ENCODE measurements at regions not wholly inside any gene's neighbourhood (a gene's known extent, or its start where the extent isn't known, plus 50 kb on each side); places are given as distances from the start of the nearest gene placed in this dataset.

DNA sequence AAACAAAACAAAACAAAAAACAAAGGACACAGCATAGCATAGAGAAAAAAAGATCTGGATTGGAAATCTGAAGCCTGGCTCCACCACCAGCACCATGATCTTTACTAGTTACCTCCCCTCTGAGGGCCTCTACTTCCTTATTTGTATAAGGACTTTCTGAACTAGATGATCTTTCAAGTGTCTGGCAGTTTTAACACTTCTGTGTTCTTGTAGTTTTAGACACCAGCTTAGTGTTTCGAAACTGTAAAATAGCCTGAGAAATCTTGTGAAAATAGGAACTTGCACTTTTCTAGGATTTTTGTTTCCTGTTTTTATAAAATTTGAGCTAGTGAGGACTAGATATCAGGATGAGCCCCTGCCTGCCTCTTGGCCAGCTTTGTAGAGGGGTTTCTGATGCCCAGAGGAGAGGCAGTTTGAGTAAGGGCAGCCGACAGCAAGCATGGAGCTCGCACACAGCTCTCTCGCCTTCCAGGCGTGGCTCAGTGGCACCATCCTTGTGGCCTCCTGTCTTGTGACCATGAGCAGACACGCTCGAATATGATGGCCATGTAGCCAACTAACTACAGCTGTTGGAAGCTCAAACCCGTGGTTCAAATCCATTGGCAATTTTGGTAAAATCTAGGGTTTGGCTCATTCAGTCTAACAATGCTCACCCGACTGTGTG, 319.0 kb downstream of the KCNRG start:
- H3K36me3 ChIP-seq (ENCODE audit: insufficient read depth, low read length) = no peaks in the 10 kb centered on the region
- no peaks in the 10 kb centered on the region for H3K9me3 ChIP-seq (ENCODE audit: control insufficient read depth, insufficient read depth, low read length)
- peaks cover under 1% of the 10 kb centered on the region; the same call in 1 of the 2 replicates for H3K4me1 ChIP-seq (ENCODE audit: insufficient read depth, low read length)
- no peak overlapping the region for H3K9ac ChIP-seq (ENCODE audit: low read depth, low read length)

DNA sequence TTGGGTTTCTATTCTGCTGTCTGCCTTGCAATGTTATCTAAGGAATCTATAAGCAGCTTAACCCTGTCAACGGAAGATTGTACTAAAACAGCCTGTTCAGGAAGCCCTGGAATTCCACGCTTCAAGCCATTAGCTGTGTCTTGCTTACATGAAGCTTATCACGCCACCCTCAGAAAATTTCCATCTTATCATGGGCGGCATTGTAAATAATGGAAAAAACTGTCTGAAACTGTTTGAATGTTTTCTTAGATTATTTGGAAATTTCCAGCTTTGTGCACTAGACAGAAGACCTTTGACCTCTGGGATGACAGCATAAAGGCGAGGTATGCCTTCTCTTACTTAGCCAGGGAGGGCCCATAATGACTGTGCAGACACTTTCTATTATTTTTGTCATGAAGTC, 319.7 kb downstream of the KCNRG start:
- Histone ChIP-seq H3K4me1 (ENCODE audit: insufficient read depth, low read length) (peaks cover 8% of the 10 kb centered on the region; the same call in 1 of the 2 replicates), H3K9me3 (ENCODE audit: control insufficient read depth, insufficient read depth, low read length) (no peaks in the 10 kb centered on the region), H3K9ac (ENCODE audit: low read depth, low read length) (no peak overlapping the region), H3K36me3 (ENCODE audit: insufficient read depth, low read length) (no peaks in the 10 kb centered on the region)

DNA sequence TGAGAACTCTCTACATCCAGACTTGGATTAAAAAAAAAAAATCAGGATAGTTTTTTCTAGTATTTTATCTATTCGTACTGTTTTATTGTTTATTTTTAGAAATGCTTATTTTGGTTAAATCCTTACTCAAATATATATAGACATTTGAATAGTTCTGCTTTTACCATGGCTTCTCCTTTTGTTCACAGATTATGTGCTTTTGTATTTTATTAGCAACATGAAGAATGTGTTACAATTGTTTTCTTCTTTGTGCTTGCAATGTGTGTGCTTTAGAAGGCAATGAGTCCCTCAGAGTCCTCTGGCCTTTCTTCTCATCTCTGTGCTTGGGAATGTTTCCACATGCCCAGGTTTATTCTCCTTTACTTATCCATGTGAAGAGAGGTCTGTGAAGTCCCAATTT, 324.0 kb downstream of the KCNRG start:
- H3K4me1 ChIP-seq (ENCODE audit: insufficient read depth, low read length) = peaks cover 11% of the 10 kb centered on the region; the same call in 1 of the 2 replicates
- no peak overlapping the region for H3K9ac ChIP-seq (ENCODE audit: low read depth, low read length)
- H3K36me3 ChIP-seq (ENCODE audit: insufficient read depth, low read length) = no peaks in the 10 kb centered on the region
- H3K9me3 ChIP-seq (ENCODE audit: control insufficient read depth, insufficient read depth, low read length) = no peaks in the 10 kb centered on the region

DNA sequence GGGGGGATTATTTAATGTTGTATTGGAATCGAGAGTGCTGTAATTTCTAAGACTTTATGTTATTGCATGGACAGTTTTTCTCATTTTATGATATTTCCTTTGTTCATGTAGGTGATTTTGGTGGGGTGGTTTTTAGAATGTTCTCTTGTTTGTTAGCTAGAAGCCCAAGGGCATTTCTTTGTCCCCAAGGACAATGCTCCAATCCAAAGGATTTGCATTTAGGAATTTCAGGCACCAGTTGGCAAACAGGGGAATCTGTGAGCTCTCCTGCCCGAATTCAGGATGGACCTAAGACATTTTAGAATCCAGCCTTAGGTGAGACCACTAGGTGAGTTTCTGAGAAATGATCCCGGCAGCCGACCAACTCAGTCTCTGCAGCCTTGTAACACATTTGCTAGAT, 324.9 kb downstream of the KCNRG start:
- no peaks in the 10 kb centered on the region for H3K9me3 ChIP-seq (ENCODE audit: control insufficient read depth, insufficient read depth, low read length)
- H3K9ac ChIP-seq (ENCODE audit: low read depth, low read length) = no peak overlapping the region
- peaks cover 11% of the 10 kb centered on the region; the same call in 1 of the 2 replicates for H3K4me1 ChIP-seq (ENCODE audit: insufficient read depth, low read length)
- no peaks in the 10 kb centered on the region for H3K36me3 ChIP-seq (ENCODE audit: insufficient read depth, low read length)

DNA sequence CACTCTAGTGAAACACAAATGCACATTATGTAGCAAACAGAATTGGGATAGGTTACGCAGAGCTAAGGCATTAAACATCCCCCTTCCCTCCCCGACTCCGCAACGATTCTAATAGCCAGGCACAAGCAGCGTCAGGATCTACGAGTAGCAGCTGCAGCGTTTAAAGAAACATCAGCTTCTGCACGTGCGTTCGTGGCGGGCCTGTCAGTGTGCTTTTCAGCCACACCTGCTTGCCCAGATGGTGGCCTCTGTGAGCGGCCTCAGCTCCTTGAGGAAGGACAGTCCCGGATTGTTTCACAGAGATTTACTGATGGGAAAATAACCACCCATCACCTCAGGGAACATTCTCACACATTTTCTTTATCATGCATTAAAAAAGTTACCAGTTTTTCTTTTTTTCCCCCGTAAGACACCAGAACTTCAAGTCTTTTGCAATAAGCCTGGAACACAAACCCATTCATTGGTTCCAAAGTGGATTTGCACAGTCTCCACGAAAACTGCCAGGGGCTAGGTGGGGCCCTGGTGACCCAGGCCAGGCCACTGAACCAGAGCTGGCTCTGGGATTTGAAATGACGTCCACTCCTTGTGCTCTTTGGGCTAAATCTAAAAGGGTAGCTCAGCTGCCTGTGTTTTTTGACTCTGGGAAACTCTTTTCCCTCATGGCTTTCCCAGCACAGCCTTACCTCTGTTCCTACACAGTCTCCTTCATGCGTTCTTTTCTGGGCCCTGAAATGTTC, 325.5 kb downstream of the KCNRG start:
- no peak overlapping the region for H3K9ac ChIP-seq (ENCODE audit: low read depth, low read length)
- peaks cover 11% of the 10 kb centered on the region; the same call in 1 of the 2 replicates for H3K4me1 ChIP-seq (ENCODE audit: insufficient read depth, low read length)
- H3K9me3 ChIP-seq (ENCODE audit: control insufficient read depth, insufficient read depth, low read length) = no peaks in the 10 kb centered on the region
- no peaks in the 10 kb centered on the region for H3K36me3 ChIP-seq (ENCODE audit: insufficient read depth, low read length)

DNA sequence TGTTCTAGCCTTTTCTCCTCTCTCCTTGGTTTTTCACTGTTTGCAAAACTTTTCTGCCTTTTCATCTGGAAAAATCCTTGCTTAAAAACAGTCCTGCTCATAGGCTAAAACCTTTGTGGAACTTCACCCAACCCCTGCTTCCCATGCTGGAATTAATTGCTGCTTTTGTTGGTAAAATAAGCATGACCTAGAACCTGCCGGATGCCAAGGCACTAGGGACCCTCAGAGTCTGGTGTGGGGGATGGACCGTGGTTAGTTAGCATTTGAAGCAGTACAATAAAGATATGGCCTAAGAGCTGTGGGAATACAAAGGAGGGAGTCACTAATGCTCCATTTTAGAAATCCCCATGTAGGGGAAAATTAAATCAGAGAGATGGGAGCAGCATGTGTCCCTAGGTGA, 326.3 kb downstream of the KCNRG start:
- H3K36me3 ChIP-seq (ENCODE audit: insufficient read depth, low read length) = no peaks in the 10 kb centered on the region
- no peaks in the 10 kb centered on the region for H3K9me3 ChIP-seq (ENCODE audit: control insufficient read depth, insufficient read depth, low read length)
- no peak overlapping the region for H3K9ac ChIP-seq (ENCODE audit: low read depth, low read length)
- peaks cover 11% of the 10 kb centered on the region; the same call in 1 of the 2 replicates for H3K4me1 ChIP-seq (ENCODE audit: insufficient read depth, low read length)

DNA sequence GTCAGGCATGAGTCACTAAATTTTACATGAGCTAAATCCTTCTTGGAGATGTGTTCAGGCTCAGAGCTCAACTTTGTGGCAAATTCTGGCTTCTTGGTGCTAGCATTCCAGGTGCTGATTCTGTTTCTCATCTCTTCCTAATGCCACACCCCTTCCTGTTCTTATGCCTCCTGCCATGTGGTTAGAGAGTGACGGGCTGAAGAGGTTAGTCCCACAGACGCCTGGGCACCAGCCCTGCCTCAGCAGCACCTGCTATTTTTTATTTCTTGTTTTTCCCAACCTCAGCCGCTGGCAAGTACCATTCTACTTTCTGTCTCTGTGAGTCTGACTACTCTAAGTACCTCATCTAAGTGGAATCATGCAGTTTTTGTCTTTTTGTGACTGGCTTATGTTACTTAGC, 329.5 kb downstream of the KCNRG start:
- H3K4me1 ChIP-seq (ENCODE audit: insufficient read depth, low read length) = peaks cover 5% of the 10 kb centered on the region; the same call in 1 of the 2 replicates
- H3K9me3 ChIP-seq (ENCODE audit: control insufficient read depth, insufficient read depth, low read length) = no peaks in the 10 kb centered on the region
- H3K9ac ChIP-seq (ENCODE audit: low read depth, low read length) = no peak overlapping the region
- no peaks in the 10 kb centered on the region for H3K36me3 ChIP-seq (ENCODE audit: insufficient read depth, low read length)

DNA sequence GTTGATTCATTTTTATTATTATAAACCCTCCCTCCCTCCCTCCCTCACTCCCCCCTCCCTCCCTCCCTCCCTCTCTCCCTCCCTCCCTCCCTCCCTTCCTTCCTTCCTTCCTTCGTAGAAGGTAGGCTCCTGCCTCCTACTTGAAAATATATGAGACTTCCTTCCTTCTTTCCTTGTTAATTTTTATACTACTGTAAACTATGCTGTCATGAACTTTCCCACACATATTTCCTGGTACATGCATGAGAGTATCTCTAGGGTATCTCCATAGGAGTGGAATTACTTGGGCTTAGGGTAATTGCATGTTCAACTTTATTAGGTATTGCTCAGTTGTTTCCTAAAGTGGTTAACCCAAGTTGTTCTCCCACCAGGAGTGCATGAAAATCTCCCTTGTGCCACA, 330.6 kb downstream of the KCNRG start:
- Histone ChIP-seq H3K4me1 (ENCODE audit: insufficient read depth, low read length) (no peaks in the 10 kb centered on the region), H3K9ac (ENCODE audit: low read depth, low read length) (no peak overlapping the region), H3K9me3 (ENCODE audit: control insufficient read depth, insufficient read depth, low read length) (no peaks in the 10 kb centered on the region), H3K36me3 (ENCODE audit: insufficient read depth, low read length) (no peaks in the 10 kb centered on the region)

DNA sequence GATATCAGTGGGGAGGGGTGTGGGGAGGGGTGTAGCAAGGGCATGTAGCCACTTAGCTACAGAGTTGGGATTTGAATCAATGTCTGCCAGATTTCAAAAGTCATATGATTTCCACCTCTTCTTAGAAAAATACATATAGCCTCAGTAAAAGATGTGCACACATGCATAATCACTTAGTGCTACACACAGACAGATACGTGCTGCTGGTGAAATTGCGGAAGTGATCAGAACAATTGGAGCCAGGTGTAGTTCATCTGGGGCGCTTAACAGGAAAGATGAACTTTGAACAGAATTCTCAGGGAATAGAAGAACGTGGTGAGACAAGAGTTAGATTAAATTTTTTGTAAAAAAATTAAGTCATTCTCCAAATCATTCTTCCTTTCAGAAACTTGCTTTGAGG, 333.1 kb downstream of the KCNRG start:
- Histone ChIP-seq H3K9ac (ENCODE audit: low read depth, low read length) (no peak overlapping the region), H3K9me3 (ENCODE audit: control insufficient read depth, insufficient read depth, low read length) (no peaks in the 10 kb centered on the region), H3K4me1 (ENCODE audit: insufficient read depth, low read length) (no peaks in the 10 kb centered on the region), H3K36me3 (ENCODE audit: insufficient read depth, low read length) (no peaks in the 10 kb centered on the region)

DNA sequence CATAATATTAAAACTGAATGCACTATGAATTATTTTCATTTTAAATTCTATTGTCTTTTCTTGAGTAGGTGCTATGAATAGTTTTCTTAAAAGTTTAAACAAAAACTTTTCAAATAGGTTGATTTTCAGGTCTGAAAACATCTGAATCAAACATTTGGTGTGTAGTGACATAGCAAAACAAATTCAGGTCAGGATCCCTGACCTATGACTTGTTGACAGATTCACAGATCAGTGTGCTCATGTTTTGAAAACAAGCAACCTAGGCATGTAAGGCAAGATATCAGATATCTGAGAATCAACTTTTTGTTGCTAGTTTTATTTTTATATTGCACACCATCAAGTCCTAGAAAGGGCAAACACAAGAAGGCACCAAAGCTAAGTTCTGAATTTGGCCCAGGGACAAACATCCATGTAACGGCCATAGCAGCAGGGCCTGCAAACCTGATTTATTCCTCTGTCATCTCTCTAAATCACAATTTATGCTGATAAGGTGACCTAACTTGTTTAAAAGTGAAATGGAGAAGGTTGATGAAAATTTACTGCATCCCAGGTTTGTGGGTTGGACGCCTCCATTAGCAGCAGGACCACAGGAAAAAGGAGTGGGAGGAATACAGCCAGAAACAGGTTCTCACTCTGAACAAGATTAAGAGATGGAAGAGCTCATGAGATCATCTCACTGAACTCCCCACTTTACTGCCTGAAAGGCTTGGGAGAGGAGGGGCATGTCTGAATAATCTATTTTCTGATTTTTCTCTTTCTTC, 337.7 kb downstream of the KCNRG start:
- H3K4me1 ChIP-seq (ENCODE audit: insufficient read depth, low read length) = no peaks in the 10 kb centered on the region; the same call in 1 of the 2 replicates
- H3K9me3 ChIP-seq (ENCODE audit: control insufficient read depth, insufficient read depth, low read length) = no peaks in the 10 kb centered on the region
- H3K36me3 ChIP-seq (ENCODE audit: insufficient read depth, low read length) = no peaks in the 10 kb centered on the region
- H3K9ac ChIP-seq (ENCODE audit: low read depth, low read length) = no peak overlapping the region

DNA sequence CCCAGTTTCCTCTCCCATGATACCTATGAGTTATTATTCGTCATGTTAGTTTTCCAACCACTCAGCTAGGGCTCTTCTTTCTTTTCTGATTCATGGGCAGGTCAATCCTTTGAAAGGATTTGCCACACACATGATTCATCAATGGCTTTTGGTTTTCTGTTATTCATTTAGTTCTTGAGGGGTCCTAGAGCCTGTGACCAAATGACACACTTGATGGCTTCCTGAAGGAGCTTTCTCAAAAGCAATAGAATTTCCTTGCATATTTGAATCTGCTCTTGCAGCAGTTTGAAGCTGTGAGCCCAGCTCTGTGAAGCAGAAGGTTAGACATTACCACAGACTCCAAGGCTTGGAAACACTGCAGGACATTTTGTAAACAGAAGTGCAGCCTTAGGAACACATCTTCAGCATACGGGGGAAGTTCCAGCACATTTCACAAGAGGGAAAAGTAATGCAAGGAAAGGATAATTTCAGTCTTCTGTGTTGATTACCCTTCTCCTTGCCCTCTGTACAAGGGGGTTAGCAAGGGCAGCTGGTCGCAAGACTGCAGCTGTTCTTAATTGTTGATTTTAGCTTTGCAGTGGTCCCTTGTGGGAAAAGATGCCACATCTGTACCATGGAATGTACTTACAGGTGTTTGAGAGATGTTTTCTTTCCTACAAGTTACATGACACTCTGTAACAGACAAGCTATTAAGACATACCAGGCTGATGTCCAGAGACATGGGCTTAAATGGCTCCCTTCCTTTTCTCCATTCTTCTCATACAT, 338.6 kb downstream of the KCNRG start:
- Histone ChIP-seq H3K36me3 (ENCODE audit: insufficient read depth, low read length) (no peaks in the 10 kb centered on the region), H3K4me1 (ENCODE audit: insufficient read depth, low read length) (no peaks in the 10 kb centered on the region; the same call in 1 of the 2 replicates), H3K9me3 (ENCODE audit: control insufficient read depth, insufficient read depth, low read length) (no peaks in the 10 kb centered on the region), H3K9ac (ENCODE audit: low read depth, low read length) (no peak overlapping the region)

DNA sequence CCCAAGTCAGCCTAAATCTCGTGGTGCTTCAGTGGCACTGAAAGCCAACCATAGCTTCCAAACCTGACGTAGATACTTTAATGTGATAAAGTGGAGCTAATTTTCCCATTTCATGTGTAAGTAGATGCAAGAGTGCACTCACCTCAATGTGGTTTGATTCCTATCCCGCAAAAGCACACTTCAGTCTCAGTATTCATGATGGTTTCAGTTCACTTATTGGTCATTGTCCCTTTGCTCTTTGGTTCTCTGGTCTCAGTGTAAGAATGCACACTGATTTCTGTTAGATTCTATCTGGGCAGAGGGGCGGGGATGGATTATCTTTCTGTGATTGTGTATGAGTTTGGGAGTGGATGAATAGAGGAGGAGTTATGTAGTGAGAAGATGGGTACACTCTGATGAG, 340.6 kb downstream of the KCNRG start:
- Histone ChIP-seq H3K9ac (ENCODE audit: low read depth, low read length) (no peak overlapping the region), H3K36me3 (ENCODE audit: insufficient read depth, low read length) (no peaks in the 10 kb centered on the region), H3K9me3 (ENCODE audit: control insufficient read depth, insufficient read depth, low read length) (no peaks in the 10 kb centered on the region), H3K4me1 (ENCODE audit: insufficient read depth, low read length) (no peaks in the 10 kb centered on the region; the same call in 1 of the 2 replicates)

DNA sequence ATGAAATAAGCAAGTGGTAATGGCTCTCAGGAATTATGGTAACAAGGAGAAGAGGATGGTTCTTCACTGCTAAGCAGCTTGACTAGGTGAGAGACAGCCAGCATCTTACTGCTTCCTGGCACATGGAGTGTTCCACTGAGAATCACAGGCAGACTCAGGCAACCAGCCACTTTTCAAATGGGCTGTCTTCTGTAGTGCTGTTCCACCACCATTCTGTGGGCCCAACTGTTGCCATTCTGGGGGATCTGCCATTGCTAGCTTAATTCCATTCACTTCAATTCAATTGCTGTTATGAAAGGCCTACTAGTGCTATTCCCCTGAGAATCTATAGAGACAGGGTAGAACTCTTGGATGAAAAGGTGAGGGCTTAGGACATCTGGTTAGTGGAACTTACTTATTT, 341.9 kb downstream of the KCNRG start:
- H3K4me1 ChIP-seq (ENCODE audit: insufficient read depth, low read length) = no peaks in the 10 kb centered on the region; the same call in 1 of the 2 replicates
- H3K9me3 ChIP-seq (ENCODE audit: control insufficient read depth, insufficient read depth, low read length) = no peaks in the 10 kb centered on the region
- H3K36me3 ChIP-seq (ENCODE audit: insufficient read depth, low read length) = no peaks in the 10 kb centered on the region
- H3K9ac ChIP-seq (ENCODE audit: low read depth, low read length) = no peak overlapping the region

DNA sequence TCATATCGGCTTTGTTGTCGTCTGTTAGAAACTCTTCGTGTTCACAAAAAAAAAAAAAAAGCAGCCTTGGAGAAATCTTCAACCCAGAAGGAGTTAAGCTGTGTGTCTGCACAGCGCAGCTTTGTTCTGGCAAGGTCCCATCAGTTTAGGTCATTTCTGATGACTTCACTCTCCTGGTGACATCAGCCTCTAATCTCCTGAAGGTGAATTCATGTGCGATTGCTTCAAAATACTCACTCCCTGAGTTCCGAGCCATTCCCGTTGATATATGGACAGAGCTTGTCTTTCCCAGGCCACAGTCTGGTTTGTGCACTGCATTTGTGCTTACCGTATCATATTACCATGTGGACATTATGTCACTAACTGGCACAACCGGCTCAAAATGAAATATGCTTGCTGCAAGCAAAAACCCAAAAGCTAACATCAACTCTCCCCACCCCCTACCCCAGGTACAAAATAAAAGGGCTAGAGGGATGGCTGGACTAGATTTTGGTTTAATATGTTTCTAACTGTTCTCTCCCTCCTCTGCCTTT, 342.4 kb downstream of the KCNRG start:
- Histone ChIP-seq H3K36me3 (ENCODE audit: insufficient read depth, low read length) (no peaks in the 10 kb centered on the region), H3K4me1 (ENCODE audit: insufficient read depth, low read length) (no peaks in the 10 kb centered on the region; the same call in 1 of the 2 replicates), H3K9me3 (ENCODE audit: control insufficient read depth, insufficient read depth, low read length) (no peaks in the 10 kb centered on the region), H3K9ac (ENCODE audit: low read depth, low read length) (no peak overlapping the region)

Data from ES-I3 (cell line).